Fibroblast of skin of left quadriceps (primary cell): ENCODE measurements at regions not wholly inside any gene's neighbourhood (a gene's known extent, or its start where the extent isn't known, plus 50 kb on each side); places are given as distances from the start of the nearest gene placed in this dataset.

Experiments
- DNase-seq, 2 experiments: peaks; one replicate each; pipeline ENCODE4 v3.0.0-alpha.2; 2013; ENCODE audit warnings: low read depth in 2 of 2

- no peak for DNase-seq
These were observed 816.5 kb upstream of the GJE1 start for GRCh38 chr6:141316236-141316635.

- no peak for DNase-seq
These were observed 818.7 kb upstream of the GJE1 start for GRCh38 chr6:141313986-141314385.

GRCh38 chr6:141309295-141309694 is 823.4 kb upstream of the GJE1 start:
- DNase-seq, result peak in 1 of 2 experiments; percentile 4

GRCh38 chr6:141307309-141307998 is 825.3 kb upstream of the GJE1 start:
- DNase-seq, result no peak

GRCh38 chr6:141303907-141304306 is 828.8 kb upstream of the GJE1 start:
- no peak for DNase-seq

- DNase-seq, result no peak
These were observed 830.9 kb upstream of the GJE1 start for GRCh38 chr6:141301779-141302178.

- no peak for DNase-seq
These were observed 841.6 kb upstream of the GJE1 start for GRCh38 chr6:141290941-141291721.

- DNase-seq, result no peak
These were observed 843.8 kb upstream of the GJE1 start for GRCh38 chr6:141288947-141289346.

GRCh38 chr6:141282263-141282662 is 850.5 kb upstream of the GJE1 start:
- no peak for DNase-seq

GRCh38 chr6:141269684-141270083 is 863.0 kb upstream of the GJE1 start:
- no peak for DNase-seq

- DNase-seq, result no peak
These were observed 865.3 kb upstream of the GJE1 start for GRCh38 chr6:141267420-141267819.

GRCh38 chr6:141265756-141266623 is 866.7 kb upstream of the GJE1 start:
- DNase-seq, result no peak

GRCh38 chr6:141264101-141264500 is 868.6 kb upstream of the GJE1 start:
- DNase-seq, result no peak

GRCh38 chr6:141261672-141262060 is 871.1 kb upstream of the GJE1 start:
- no peak for DNase-seq

- DNase-seq, result no peak
These were observed 871.6 kb upstream of the GJE1 start for GRCh38 chr6:141261016-141261671.

- no peak for DNase-seq
These were observed 872.1 kb upstream of the GJE1 start for GRCh38 chr6:141260627-141261015.

GRCh38 chr6:141259807-141260206 is 872.9 kb upstream of the GJE1 start:
- DNase-seq, result no peak

GRCh38 chr6:141259091-141259490 is 873.6 kb upstream of the GJE1 start:
- no peak for DNase-seq

- no peak for DNase-seq
These were observed 874.2 kb upstream of the GJE1 start for GRCh38 chr6:141258516-141258915.

- DNase-seq, result no peak
These were observed 878.4 kb upstream of the GJE1 start for GRCh38 chr6:141254336-141254735.

- no peak for DNase-seq
These were observed 879.7 kb upstream of the GJE1 start for GRCh38 chr6:141252828-141253608.
